Erythroblast (primary cell): ENCODE measurements at regions not wholly inside any gene's neighbourhood (a gene's known extent, or its start where the extent isn't known, plus 50 kb on each side); places are given as distances from the start of the nearest gene placed in this dataset.

Experiments used
- GATA1 ChIP-seq: IDR thresholded peaks from 2 replicates; pipeline ENCODE4 v1.6.1; 2011; ENCODE audit warnings: low read depth, mild to moderate bottlenecking, control low read depth, low read length, moderate library complexity
- POLR2A ChIP-seq: IDR thresholded peaks from 2 replicates; pipeline ENCODE4 v1.6.1; 2011; ENCODE audit warnings: mild to moderate bottlenecking, low read length

DNA sequence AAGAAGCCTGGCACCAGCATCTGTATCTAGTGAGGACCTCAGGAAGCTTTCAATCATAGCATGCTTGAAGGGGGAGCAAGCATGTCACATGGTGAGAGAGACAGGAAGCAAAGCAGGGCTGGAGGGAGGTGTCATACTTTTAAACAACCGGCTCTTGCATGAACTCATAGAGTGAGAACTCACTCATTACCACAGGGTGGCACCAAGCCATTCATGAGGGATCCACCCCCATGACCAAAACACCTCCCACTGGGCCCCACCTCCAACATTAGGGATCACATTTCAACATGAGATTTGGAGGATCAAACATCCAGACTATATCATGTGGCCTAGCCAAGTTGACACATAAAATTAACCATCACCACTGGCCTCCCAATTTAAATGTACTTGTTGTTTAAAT lies 125.1 kb upstream of the KCND3 start:
- no peak for TF ChIP-seq POLR2A
- no peak for TF ChIP-seq GATA1
